GM21381 (cell line): ENCODE measurements at regions not wholly inside any gene's neighbourhood (a gene's known extent, or its start where the extent isn't known, plus 50 kb on each side); places are given as distances from the start of the nearest gene placed in this dataset.
"Not testable (repeated sequence)": the region's sequence is repeated elsewhere in the genome, so short reads cannot be mapped to it uniquely, and the experiment has no call there.

ENCODE experiments used
- ATAC-seq: cut with Tn5 transposase; IDR thresholded peaks from one replicate; pipeline ENCODE4 v1.9.1; 2021; ENCODE audit warnings: mild to moderate bottlenecking, moderate library complexity; ENCODE audit not compliant: unreplicated experiment

- not testable (repeated sequence) for ATAC-seq
These were observed 156.5 kb upstream of the ZNF469 start for GRCh38 chr16:88226302-88226701.

GRCh38 chr16:88227026-88227721 is 155.6 kb upstream of the ZNF469 start:
- not testable (repeated sequence) for ATAC-seq

GRCh38 chr16:88227722-88228482 is 154.9 kb upstream of the ZNF469 start:
- not testable (repeated sequence) for ATAC-seq

GRCh38 chr16:88228751-88229150 is 154.0 kb upstream of the ZNF469 start:
- not testable (repeated sequence) for ATAC-seq

- ATAC-seq, result not testable (repeated sequence)
These were observed 153.0 kb upstream of the ZNF469 start for GRCh38 chr16:88229710-88230109.

- not testable (repeated sequence) for ATAC-seq
These were observed 152.3 kb upstream of the ZNF469 start for GRCh38 chr16:88230276-88230966.

- not testable (repeated sequence) for ATAC-seq
These were observed 151.7 kb upstream of the ZNF469 start for GRCh38 chr16:88230967-88231615.

GRCh38 chr16:88231839-88232238 is 150.9 kb upstream of the ZNF469 start:
- ATAC-seq, result not testable (repeated sequence)

- ATAC-seq, result not testable (repeated sequence)
These were observed 150.1 kb upstream of the ZNF469 start for GRCh38 chr16:88232401-88233258.

- ATAC-seq, result not testable (repeated sequence)
These were observed 148.9 kb upstream of the ZNF469 start for GRCh38 chr16:88233621-88234420.

GRCh38 chr16:88234421-88235271 is 148.1 kb upstream of the ZNF469 start:
- not testable (repeated sequence) for ATAC-seq

- ATAC-seq, result not testable (repeated sequence)
These were observed 147.1 kb upstream of the ZNF469 start for GRCh38 chr16:88235691-88236090.

GRCh38 chr16:88236229-88236628 is 146.5 kb upstream of the ZNF469 start:
- ATAC-seq, result not testable (repeated sequence)

- not testable (repeated sequence) for ATAC-seq
These were observed 145.4 kb upstream of the ZNF469 start for GRCh38 chr16:88237314-88237713.

- not testable (repeated sequence) for ATAC-seq
These were observed 144.9 kb upstream of the ZNF469 start for GRCh38 chr16:88237761-88238415.

GRCh38 chr16:88238732-88239274 is 144.0 kb upstream of the ZNF469 start:
- not testable (repeated sequence) for ATAC-seq

GRCh38 chr16:88240118-88240517 is 142.6 kb upstream of the ZNF469 start:
- not testable (repeated sequence) for ATAC-seq
